C1 segment of cervical spinal cord (tissue), 14 donors: ENCODE measurements at regions not wholly inside any gene's neighbourhood (a gene's known extent, or its start where the extent isn't known, plus 50 kb on each side); places are given as distances from the start of the nearest gene placed in this dataset.

Experiments
- DNase-seq, 14 donors: peaks; one replicate each; lab custom pipeline; 2025; lab: John Stamatoyannopoulos, UW

DNA sequence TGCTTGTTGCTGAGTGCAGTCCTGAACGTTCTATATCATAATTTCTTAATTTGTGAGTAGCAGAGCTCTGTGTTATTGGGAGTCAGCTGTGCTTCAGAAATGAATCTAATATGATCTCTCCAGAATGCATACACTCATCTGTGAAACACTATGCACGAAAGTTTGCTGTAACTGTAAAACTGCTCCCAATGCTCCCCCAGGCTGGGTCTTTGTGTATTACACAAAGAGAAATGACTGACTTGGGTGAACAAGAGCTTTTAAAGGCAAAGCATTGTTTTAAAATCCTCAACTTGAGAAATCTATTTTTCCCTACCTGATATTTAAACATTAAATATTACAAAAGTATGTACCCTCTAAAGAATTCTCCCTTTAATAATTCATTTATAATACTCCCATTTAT, 636.7 kb upstream of the KIF2B start:
- DNase-seq = no peak

DNA sequence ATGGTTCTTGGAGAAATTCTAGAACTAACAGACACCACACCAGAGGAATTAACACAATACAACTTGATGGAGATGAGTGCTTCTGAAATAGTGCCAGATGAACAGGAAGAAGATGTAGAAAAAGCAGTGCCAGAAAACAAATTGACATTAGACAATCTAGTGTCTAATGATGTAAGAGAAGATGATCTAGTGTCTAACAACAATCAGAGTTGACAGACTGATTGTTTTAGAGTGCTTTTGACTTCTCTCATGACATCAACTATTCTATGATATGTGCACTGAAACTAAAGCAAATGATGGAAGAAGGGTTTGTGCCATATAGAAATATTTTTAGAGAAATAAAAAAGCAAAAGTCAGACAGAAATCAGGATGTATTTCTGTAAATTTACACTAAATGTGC, 646.1 kb upstream of the KIF2B start:
- no peak for DNase-seq

- no peak for DNase-seq
Observed at GRCh38 chr17:53168413-53168812, 654.3 kb upstream of the KIF2B start.

DNA sequence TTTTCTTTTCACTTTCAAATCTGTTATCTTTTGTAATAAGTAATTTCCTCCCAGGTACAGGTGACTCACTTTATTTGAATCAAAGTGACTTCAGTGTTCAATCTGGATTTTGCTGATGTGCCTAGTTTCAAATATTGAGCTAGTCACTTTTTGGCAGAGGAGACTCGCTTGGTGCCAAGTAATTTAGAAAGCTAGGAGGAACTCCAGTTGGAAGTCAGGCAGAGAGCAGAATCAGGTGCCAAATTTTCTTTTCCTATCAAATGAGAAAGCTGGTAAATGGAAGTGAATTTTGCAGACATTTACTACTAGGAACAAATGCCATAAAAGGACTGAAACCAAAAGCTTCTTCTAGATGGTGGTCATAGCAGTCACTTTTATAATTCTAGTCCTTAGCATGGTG, 656.0 kb upstream of the KIF2B start:
- DNase-seq = peak in 1 of 14 donors; percentile 14

GRCh38 chr17:53150101-53150698, 672.5 kb upstream of the KIF2B start:
- DNase-seq = peak in 1 of 14 donors; percentile 3

- no peak for DNase-seq
Observed at GRCh38 chr17:53149316-53149715, 673.4 kb upstream of the KIF2B start.

DNA sequence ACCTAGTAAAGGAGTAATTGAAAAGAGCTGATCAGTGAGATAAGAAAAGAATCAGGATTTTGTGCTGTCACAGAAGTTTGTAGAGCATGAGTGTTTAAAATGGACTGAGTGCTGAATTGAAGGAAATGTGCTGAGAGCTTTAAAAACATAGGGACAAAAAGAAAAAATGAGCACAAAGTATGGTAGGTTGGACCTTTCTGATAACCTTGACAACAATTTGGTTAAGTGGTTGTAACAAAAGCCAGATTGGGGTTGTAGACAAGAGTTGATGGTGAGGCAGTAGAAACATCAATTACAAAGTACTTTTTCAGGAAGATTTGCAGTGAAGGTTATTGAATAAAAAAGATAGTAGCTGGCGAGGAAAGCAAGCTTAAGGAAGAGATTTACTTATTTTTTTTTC, 674.7 kb upstream of the KIF2B start:
- no peak for DNase-seq

DNA sequence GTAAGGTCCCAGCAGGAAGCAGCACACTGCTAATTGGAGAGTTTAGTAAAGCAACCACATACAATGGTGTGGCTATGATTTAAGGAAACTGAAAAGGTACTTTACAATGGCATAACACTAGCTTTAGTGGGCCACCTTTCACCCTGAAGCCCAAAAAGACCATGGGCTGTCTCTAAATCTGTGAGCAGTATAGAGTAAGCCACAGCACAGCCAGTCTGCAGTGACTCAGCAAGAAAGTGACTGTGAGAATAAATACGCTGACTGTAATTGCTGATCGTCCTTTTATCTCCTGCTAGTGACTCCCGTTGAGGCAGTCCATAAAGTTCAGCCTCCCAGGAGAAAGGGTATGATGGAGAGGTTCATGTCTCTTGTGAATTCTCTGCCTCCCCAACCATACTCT, 679.8 kb upstream of the KIF2B start:
- DNase-seq = no peak

DNA sequence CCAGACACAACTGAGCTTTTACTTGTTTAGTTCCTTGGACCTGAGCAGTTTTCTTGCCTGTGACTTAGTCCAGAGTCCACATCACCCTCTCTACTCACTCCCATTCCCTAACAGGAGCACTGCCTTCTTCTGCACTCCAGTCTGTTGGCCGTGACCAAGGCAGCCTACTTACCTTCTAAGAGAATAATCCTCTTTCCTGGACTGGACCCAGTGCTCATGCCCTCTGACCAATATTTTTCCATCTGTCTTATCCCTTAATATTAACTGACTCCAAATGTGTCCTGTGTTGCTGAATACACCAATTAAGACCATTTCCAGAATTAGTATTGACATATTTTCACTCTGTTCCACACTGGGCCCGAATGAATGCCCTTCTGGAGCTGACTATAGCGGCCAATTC, 681.0 kb upstream of the KIF2B start:
- peak in 1 of 14 donors; percentile 77 for DNase-seq

DNA sequence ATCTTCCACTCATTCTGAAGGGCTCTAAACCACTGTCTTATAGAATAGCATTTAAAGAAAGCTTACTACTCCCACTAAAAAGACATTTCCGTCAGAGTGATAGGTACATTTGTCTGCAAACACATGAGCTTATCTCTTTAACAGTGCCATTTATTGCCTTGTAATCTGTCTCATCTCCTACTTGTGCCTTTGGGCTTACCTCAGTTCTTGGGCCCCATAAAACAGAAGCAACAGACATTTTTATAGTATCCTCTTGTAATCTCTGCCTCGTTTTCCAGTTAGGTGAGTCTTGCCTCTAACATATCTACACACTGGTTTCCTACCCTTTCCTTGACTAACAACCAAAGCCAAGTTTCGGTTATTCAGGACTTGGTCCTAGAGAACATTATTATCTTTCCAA, 681.4 kb upstream of the KIF2B start:
- no peak for DNase-seq

DNA sequence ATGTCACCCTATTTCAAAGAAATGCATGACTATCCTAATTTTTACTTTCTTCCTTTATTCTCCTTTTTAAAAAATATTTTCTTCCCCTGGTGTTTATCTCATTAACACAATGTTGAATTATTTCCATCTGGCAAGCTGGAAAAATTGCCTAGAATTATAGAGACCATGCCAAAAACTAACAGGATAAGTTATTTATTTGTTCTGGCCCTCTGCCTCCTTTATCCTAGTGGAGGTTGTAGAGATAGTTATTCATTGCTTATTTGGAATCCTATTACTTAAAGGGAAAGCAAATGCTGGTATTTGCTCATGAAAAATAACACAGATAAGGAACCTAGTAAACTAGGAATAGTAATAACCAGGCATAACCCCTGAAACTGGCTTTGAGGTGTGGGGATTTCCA, 684.9 kb upstream of the KIF2B start:
- DNase-seq = no peak

GRCh38 chr17:53135969-53136368, 686.8 kb upstream of the KIF2B start:
- no peak for DNase-seq

DNA sequence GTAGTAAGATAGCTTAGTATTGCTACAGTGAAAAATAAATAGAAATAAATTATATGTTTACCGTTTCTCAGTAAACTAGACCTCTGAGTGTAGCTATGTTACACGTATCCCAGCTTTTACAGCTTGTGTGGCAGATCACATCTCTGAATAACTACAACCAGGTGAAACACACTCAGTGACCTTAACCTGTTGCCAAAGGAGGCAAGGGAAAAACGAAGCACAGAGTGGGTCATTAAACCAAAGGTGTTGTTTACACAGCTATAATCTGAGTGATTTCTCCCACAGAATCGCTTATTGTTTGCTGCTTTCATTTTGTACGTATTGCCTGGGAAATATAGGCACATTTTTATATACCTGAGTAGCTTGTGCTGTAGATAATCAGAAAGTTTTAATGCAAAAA, 688.2 kb upstream of the KIF2B start:
- no peak for DNase-seq

GRCh38 chr17:53133876-53134275, 688.9 kb upstream of the KIF2B start:
- DNase-seq = no peak

GRCh38 chr17:53129863-53130262, 692.9 kb upstream of the KIF2B start:
- no peak for DNase-seq

GRCh38 chr17:53127331-53127730, 695.4 kb upstream of the KIF2B start:
- DNase-seq = no peak

DNA sequence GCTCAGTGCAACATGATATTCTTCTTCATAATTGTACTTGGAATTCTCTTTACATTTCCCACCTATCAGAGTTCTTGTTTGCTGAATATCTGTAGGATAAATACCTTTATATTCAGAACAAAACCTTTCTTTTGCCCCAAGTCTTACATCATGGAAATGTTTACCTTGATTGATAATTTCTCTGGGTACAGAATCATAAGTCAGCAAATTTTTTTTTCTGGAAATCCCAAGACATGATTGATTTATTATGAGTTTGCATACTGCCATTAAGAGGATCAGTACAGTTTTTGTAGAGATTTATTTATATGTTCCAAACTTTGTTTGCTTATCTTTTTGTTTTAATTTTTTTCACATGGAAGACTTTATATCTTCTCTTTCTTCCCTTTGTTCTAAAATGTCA, 699.8 kb upstream of the KIF2B start:
- no peak for DNase-seq

GRCh38 chr17:53119773-53120172, 703.0 kb upstream of the KIF2B start:
- no peak for DNase-seq

GRCh38 chr17:53118948-53119347, 703.8 kb upstream of the KIF2B start:
- DNase-seq = no peak

GRCh38 chr17:53106886-53107285, 715.8 kb upstream of the KIF2B start:
- no peak for DNase-seq

DNA sequence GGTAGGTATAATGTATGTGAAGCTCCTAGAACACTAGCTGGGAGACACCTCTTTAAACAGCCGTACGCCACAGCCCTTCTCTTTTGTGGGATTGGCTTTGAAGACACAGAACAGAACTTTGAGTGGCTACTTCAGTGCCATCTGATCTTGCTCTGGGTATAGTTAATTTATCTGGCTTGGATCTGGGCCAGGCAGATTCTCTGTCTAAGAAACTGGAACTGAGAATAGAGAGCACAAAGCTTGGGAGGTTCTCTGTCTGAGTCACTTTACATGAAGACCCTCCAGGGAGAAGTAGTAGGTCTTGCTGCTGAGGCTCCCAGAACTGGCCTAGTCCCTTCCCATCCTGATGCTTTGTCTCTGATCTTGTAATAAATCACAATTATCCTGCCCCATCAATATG, 721.0 kb upstream of the KIF2B start:
- DNase-seq = no peak

DNA sequence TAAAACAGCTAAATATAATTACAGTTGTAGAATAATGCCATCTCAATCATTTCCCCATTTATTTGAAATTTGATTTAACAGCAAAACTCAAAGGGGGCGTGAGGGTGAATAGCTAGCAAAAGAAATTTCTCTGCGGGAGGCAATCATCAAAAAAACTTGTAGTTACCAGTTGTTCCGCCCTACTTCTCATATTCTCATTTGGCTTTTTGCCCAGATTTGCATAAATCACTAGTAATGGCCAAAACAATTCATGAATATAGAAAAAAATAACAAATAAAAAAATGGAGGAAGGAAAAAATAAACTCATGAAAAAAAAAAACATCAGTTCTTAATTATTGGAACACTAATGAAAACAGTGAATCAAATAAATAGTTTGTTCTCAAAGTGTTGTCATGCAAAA, 722.6 kb upstream of the KIF2B start:
- no peak for DNase-seq

- DNase-seq = peak in 1 of 14 donors; percentile 92
Observed at GRCh38 chr17:53093391-53093790, 729.3 kb upstream of the KIF2B start.

GRCh38 chr17:53092072-53092471, 730.7 kb upstream of the KIF2B start:
- no peak for DNase-seq
